SK-N-SH (cell line): ENCODE measurements at regions not wholly inside any gene's neighbourhood (a gene's known extent, or its start where the extent isn't known, plus 50 kb on each side); places are given as distances from the start of the nearest gene placed in this dataset.

Experiments
- CTCF ChIA-PET: fragments of 300-600, 350-600 bp; formaldehyde crosslinking; extraction: SDS; loops from one replicate; lab custom pipeline; 2021; lab: Yijun Ruan, JAX
- POLR2A ChIA-PET: fragments of 350-600 bp; sonication (Branson Sonifier 250); formaldehyde crosslinking; extraction: SDS; loops from one replicate; lab custom pipeline; 2020; ENCODE audit warnings: antibody characterized with exemption, inconsistent platforms; lab: Yijun Ruan, JAX
- DNase-seq: peaks from one replicate; pipeline ENCODE4 v3.0.0; 2012
- H2AFZ ChIP-seq: fragments of 200-600 bp; sonication (generic); 2 replicates; pipeline ENCODE4 v1.8.1; 2016; ENCODE audit warnings: antibody characterized with exemption, mild to moderate bottlenecking, low read depth
- H3F3A ChIP-seq: fragments of 200-600 bp; sonication (generic); replicated peaks from 2 replicates; pipeline ENCODE3; 2016; ENCODE audit warnings: antibody characterized with exemption, mild to moderate bottlenecking; ENCODE audit not compliant: insufficient read depth
- H3K27ac ChIP-seq, 2 experiments: fragments of 200-500 bp in 1 of 2; fragments of 200-600 bp in 1 of 2; sonication (Bioruptor generic) in 1 of 2; sonication (generic), shearing (Covaris generic) in 1 of 2; 2 replicates each; pipeline versions ENCODE4 v1.5.1 to v1.6.1; 2014 to 2016; ENCODE audit warnings: low read depth in 2 of 2, inconsistent platforms in 1 of 2, low read length in 1 of 2, mild to moderate bottlenecking in 1 of 2, mixed read lengths in 1 of 2
- H3K27me3 ChIP-seq: fragments of 200-600 bp; sonication (generic), shearing (Covaris generic); 2 replicates; pipeline ENCODE4 v1.6.1; 2016; ENCODE audit warnings: mixed run types; ENCODE audit not compliant: insufficient read depth
- H3K36me3 ChIP-seq, 2 experiments: fragments of 200-500 bp in 1 of 2; fragments of 200-600 bp in 1 of 2; sonication (Bioruptor generic) in 1 of 2; sonication (generic) in 1 of 2; replicated peaks in 1 of 2; 2 replicates each; pipeline versions ENCODE3 to v1.5.1; 2014 to 2016; ENCODE audit warnings: low read length in 1 of 2, mild to moderate bottlenecking in 1 of 2; ENCODE audit not compliant: insufficient read depth in 2 of 2, control insufficient read depth in 1 of 2
- H3K4me1 ChIP-seq, 2 experiments: fragments of 200-500 bp in 1 of 2; fragments of 200-600 bp in 1 of 2; sonication (Bioruptor generic) in 1 of 2; sonication (generic), shearing (Covaris generic) in 1 of 2; 2 replicates each; pipeline versions ENCODE4 v1.5.1 to v1.6.1; 2014 to 2016; ENCODE audit warnings: low read depth in 1 of 2, low read length in 1 of 2, mixed run types in 1 of 2; ENCODE audit not compliant: insufficient read depth in 2 of 2, control insufficient read depth in 1 of 2
- H3K4me2 ChIP-seq: fragments of 200-600 bp; sonication (generic), shearing (Covaris generic); 2 replicates; pipeline ENCODE4 v1.6.1; 2017; ENCODE audit warnings: mixed run types
- H3K4me3 ChIP-seq, 2 experiments: fragments of 200-500 bp in 1 of 2; fragments of 200-600 bp in 1 of 2; sonication (Bioruptor generic) in 1 of 2; sonication (generic), shearing (Covaris generic) in 1 of 2; 2 replicates each; pipeline versions ENCODE4 v1.5.1 to v1.8.1; 2014 to 2016; ENCODE audit warnings: low read depth in 2 of 2, inconsistent platforms in 1 of 2, low read length in 1 of 2, mild to moderate bottlenecking in 1 of 2, mixed read lengths in 1 of 2, moderate library complexity in 1 of 2
- H3K79me2 ChIP-seq: fragments of 200-600 bp; sonication (generic); 2 replicates; pipeline ENCODE4 v1.8.1; 2017; ENCODE audit warnings: mild to moderate bottlenecking; ENCODE audit not compliant: insufficient read depth
- H3K9ac ChIP-seq: fragments of 200-600 bp; sonication (generic); 2 replicates; pipeline ENCODE4 v1.6.1; 2017; ENCODE audit warnings: mixed run types
- H3K9me2 ChIP-seq: fragments of 200-600 bp; sonication (generic); 2 replicates; pipeline ENCODE4 v1.6.1; 2017; ENCODE audit warnings: mixed run types
- H3K9me3 ChIP-seq: fragments of 200-600 bp; sonication (generic); 2 replicates; pipeline ENCODE4 v1.6.1; 2017; ENCODE audit warnings: mixed run types, mild to moderate bottlenecking, moderate library complexity
- H4K20me1 ChIP-seq: fragments of 200-600 bp; sonication (generic); 2 replicates; pipeline ENCODE4 v1.6.1; 2017; ENCODE audit warnings: mild to moderate bottlenecking, mixed run types; ENCODE audit not compliant: insufficient read depth
- CTCF ChIP-seq: fragments of 200-600 bp; sonication (generic); IDR thresholded peaks from 2 replicates; pipeline ENCODE4 v1.6.1; 2017; ENCODE audit warnings: antibody characterized with exemption, mild to moderate bottlenecking, moderate library complexity
- ELF1 ChIP-seq: IDR thresholded peaks from 2 replicates; pipeline ENCODE4 v1.4.0; 2012
- FOSL2 ChIP-seq: IDR thresholded peaks from 2 replicates; pipeline ENCODE4 v1.4.0; 2012; ENCODE audit warnings: low read depth, mild to moderate bottlenecking, moderate library complexity, borderline replicate concordance
- FOXM1 ChIP-seq: IDR thresholded peaks from 2 replicates; pipeline ENCODE4 v1.4.0; 2012; ENCODE audit warnings: low read depth, mild to moderate bottlenecking
- GATA2 ChIP-seq: sonication (generic); formaldehyde crosslinking; IDR thresholded peaks from 2 replicates; pipeline ENCODE4 v1.5.0; 2020; ENCODE audit warnings: mild to moderate bottlenecking, missing genetic modification reagents
- JUND ChIP-seq: IDR thresholded peaks from 2 replicates; pipeline ENCODE4 v1.4.0; 2012
- MAX ChIP-seq: IDR thresholded peaks from 2 replicates; pipeline ENCODE4 v1.4.0; 2012; ENCODE audit warnings: low read depth
- MEF2A ChIP-seq: IDR thresholded peaks from 2 replicates; pipeline ENCODE4 v1.4.0; 2012; ENCODE audit warnings: low read depth, borderline replicate concordance
- NFIC ChIP-seq: IDR thresholded peaks from 2 replicates; pipeline ENCODE4 v1.4.0; 2012; ENCODE audit warnings: borderline replicate concordance
- NRF1 ChIP-seq: IDR thresholded peaks from 2 replicates; pipeline ENCODE4 v1.6.1; 2012; ENCODE audit warnings: low read depth, mild to moderate bottlenecking, low read length
- PBX3 ChIP-seq: IDR thresholded peaks from 2 replicates; pipeline ENCODE4; 2012
- RCOR1 ChIP-seq: fragments of 150-350 bp; IDR thresholded peaks from 2 replicates; pipeline ENCODE4 v1.6.1; 2017; ENCODE audit warnings: antibody characterized with exemption, low read length
- REST ChIP-seq: IDR thresholded peaks from 2 replicates; pipeline ENCODE4 v1.6.1; 2012; ENCODE audit warnings: mild to moderate bottlenecking, low read depth, low read length, moderate library complexity
- RFX5 ChIP-seq: IDR thresholded peaks from 2 replicates; pipeline ENCODE4 v1.6.1; 2012; ENCODE audit warnings: mild to moderate bottlenecking, improper control_type of control experiment, low read length
- RXRA ChIP-seq: IDR thresholded peaks from 2 replicates; pipeline ENCODE4 v1.4.0; 2012; ENCODE audit warnings: low read depth, mild to moderate bottlenecking, borderline replicate concordance
- SIN3A ChIP-seq: IDR thresholded peaks from 2 replicates; pipeline ENCODE4 v1.6.1; 2012; ENCODE audit warnings: low read depth, mild to moderate bottlenecking, low read length, moderate library complexity, borderline replicate concordance
- TCF12 ChIP-seq: IDR thresholded peaks from 2 replicates; pipeline ENCODE4 v1.4.0; 2012
- USF1 ChIP-seq: IDR thresholded peaks from 2 replicates; pipeline ENCODE4 v1.4.0; 2012; ENCODE audit warnings: low read depth, borderline replicate concordance
- USF2 ChIP-seq: fragments of 150-350 bp; IDR thresholded peaks from 2 replicates; pipeline ENCODE4 v1.6.1; 2017; ENCODE audit warnings: antibody characterized with exemption, low read length, low read depth, borderline replicate concordance
- ZBTB33 ChIP-seq: IDR thresholded peaks from 2 replicates; pipeline ENCODE4 v1.4.0; 2012; ENCODE audit warnings: low read depth, borderline replicate concordance
- WGBS: methylation state at CpG from one replicate; pipeline ENCODE4 v1.1.6; 2017; ENCODE audit warnings: low lambda C conversion rate; 5-methylcytosine and 5-hydroxymethylcytosine counted together

- no peak for TF ChIP-seq REST
- no peak for TF ChIP-seq TCF12
- TF ChIP-seq RXRA: no peak
- no peak for TF ChIP-seq GATA2 (CRISPR knock-in tag)
- no peak for TF ChIP-seq USF1
- TF ChIP-seq NRF1: no peak
- no peak for TF ChIP-seq ELF1
- TF ChIP-seq FOXM1: no peak
- no peak for TF ChIP-seq FOSL2
- TF ChIP-seq USF2: no peak
- TF ChIP-seq, all 33 proteins: peak for 0
Measured at GRCh38 chr10:44761076-44761475, 150.1 kb upstream of the TMEM72 start (continued).

GRCh38 chr10:44763331-44763730, 147.8 kb upstream of the TMEM72 start:
- Histone ChIP-seq H3K4me3 (no peak overlapping the region), H3K9ac (no peak overlapping the region), H3K36me3 (no peaks in the 10 kb centered on the region), H2AFZ (no peak overlapping the region), H3K27me3 (peaks cover 7% of the 10 kb centered on the region; the same call in 1 of the 2 replicates), H3K79me2 (no peaks in the 10 kb centered on the region), H3K4me1 (no peaks in the 10 kb centered on the region; a peak in 1 of 4 replicates), H3K27ac (no peak overlapping the region), H3K4me2 (no peak overlapping the region), H3K9me3 (no peaks in the 10 kb centered on the region), H3K9me2 (no peaks in the 10 kb centered on the region), H3F3A (peaks cover 21% of the 10 kb centered on the region), H4K20me1 (no peaks in the 10 kb centered on the region)
- TF ChIP-seq MAX (no peak), MEF2A (no peak), PBX3 (no peak), RCOR1 (no peak), JUND (no peak), ELF1 (no peak), CTCF (no peak), ZBTB33 (no peak), RFX5 (no peak), NRF1 (no peak), FOSL2 (no peak), SIN3A (no peak), NFIC (no peak)
- 7% methylated on average over 3 of the region's 3 CpGs for WGBS
- ChIA-PET POLR2A (no interaction called here), CTCF (no interaction called here)
- DNase-seq: no peak
